Neutrophil (primary cell): ENCODE measurements at regions not wholly inside any gene's neighbourhood (a gene's known extent, or its start where the extent isn't known, plus 50 kb on each side); places are given as distances from the start of the nearest gene placed in this dataset.

Experiments
- H3K27ac ChIP-seq: fragments of 200-600 bp; sonication (generic); 2 replicates; pipeline ENCODE4 v1.5.1; 2016; ENCODE audit warnings: mild to moderate bottlenecking, moderate library complexity
- H3K27me3 ChIP-seq: fragments of 200-600 bp; sonication (generic); 2 replicates; pipeline ENCODE4 v1.6.0; 2016; ENCODE audit warnings: mild to moderate bottlenecking
- H3K36me3 ChIP-seq: fragments of 200-600 bp; sonication (generic); 2 replicates; pipeline ENCODE4 v1.5.1; 2017
- H3K4me1 ChIP-seq, 2 experiments: fragments of 200-600 bp in 1 of 2; sonication (generic) in 1 of 2; 1 replicate in 1 of 2; 2 replicates in 1 of 2; pipeline versions ENCODE4 v1.5.1 to v1.6.1; 2013 to 2016; ENCODE audit warnings: low read depth in 1 of 2, low read length in 1 of 2, mild to moderate bottlenecking in 1 of 2, moderate library complexity in 1 of 2; ENCODE audit not compliant: control insufficient read depth in 1 of 2, insufficient read depth in 1 of 2
- H3K4me3 ChIP-seq, 2 experiments: fragments of 200-600 bp in 1 of 2; sonication (generic) in 1 of 2; 1 replicate in 1 of 2; 2 replicates in 1 of 2; pipeline ENCODE4 v1.5.1; 2013 to 2016; ENCODE audit warnings: low read depth in 1 of 2, low read length in 1 of 2, mild to moderate bottlenecking in 1 of 2, moderate library complexity in 1 of 2
- H3K9me3 ChIP-seq: fragments of 200-600 bp; sonication (generic); 2 replicates; pipeline ENCODE4 v1.5.1; 2016
- TF ChIP-seq, protein P1 (sequence below): fragments of 200-600 bp; sonication (generic); IDR thresholded peaks from 2 replicates; pipeline ENCODE4 v1.5.1; 2016; ENCODE audit warnings: antibody characterized with exemption

GRCh38 chr10:90598513-90598912 is 259.3 kb downstream of the HTR7 start:
- Histone ChIP-seq H3K9me3 (no peaks in the 10 kb centered on the region), H3K36me3 (no peaks in the 10 kb centered on the region), H3K4me1 (no peaks in the 10 kb centered on the region), H3K27ac (no peak overlapping the region), H3K27me3 (no peaks in the 10 kb centered on the region), H3K4me3 (no peak overlapping the region)
- TF ChIP-seq, protein P1, sequence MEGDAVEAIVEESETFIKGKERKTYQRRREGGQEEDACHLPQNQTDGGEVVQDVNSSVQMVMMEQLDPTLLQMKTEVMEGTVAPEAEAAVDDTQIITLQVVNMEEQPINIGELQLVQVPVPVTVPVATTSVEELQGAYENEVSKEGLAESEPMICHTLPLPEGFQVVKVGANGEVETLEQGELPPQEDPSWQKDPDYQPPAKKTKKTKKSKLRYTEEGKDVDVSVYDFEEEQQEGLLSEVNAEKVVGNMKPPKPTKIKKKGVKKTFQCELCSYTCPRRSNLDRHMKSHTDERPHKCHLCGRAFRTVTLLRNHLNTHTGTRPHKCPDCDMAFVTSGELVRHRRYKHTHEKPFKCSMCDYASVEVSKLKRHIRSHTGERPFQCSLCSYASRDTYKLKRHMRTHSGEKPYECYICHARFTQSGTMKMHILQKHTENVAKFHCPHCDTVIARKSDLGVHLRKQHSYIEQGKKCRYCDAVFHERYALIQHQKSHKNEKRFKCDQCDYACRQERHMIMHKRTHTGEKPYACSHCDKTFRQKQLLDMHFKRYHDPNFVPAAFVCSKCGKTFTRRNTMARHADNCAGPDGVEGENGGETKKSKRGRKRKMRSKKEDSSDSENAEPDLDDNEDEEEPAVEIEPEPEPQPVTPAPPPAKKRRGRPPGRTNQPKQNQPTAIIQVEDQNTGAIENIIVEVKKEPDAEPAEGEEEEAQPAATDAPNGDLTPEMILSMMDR = no peak

- H3K36me3 ChIP-seq = no peaks in the 10 kb centered on the region
Measured at GRCh38 chr10:90602862-90603610, 254.8 kb downstream of the HTR7 start.

GRCh38 chr10:90604636-90605035 is 253.2 kb downstream of the HTR7 start:
- Histone ChIP-seq H3K9me3 (no peaks in the 10 kb centered on the region), H3K27me3 (no peaks in the 10 kb centered on the region), H3K27ac (no peak overlapping the region), H3K4me3 (no peak overlapping the region), H3K4me1 (no peaks in the 10 kb centered on the region), H3K36me3 (no peaks in the 10 kb centered on the region)
- TF ChIP-seq, protein P1 = no peak

More at GRCh38 chr10:90602862-90603610, 254.8 kb downstream of the HTR7 start:
- Histone ChIP-seq H3K4me3 (no peak overlapping the region), H3K9me3 (no peaks in the 10 kb centered on the region), H3K4me1 (no peaks in the 10 kb centered on the region), H3K27me3 (no peaks in the 10 kb centered on the region), H3K27ac (no peak overlapping the region)
- TF ChIP-seq, protein P1 = no peak

GRCh38 chr10:90605506-90605905 is 252.3 kb downstream of the HTR7 start:
- Histone ChIP-seq H3K36me3 (no peaks in the 10 kb centered on the region), H3K4me1 (no peaks in the 10 kb centered on the region), H3K9me3 (no peaks in the 10 kb centered on the region), H3K27ac (no peak overlapping the region), H3K4me3 (no peak overlapping the region), H3K27me3 (no peaks in the 10 kb centered on the region)
- TF ChIP-seq, protein P1 = no peak

DNA sequence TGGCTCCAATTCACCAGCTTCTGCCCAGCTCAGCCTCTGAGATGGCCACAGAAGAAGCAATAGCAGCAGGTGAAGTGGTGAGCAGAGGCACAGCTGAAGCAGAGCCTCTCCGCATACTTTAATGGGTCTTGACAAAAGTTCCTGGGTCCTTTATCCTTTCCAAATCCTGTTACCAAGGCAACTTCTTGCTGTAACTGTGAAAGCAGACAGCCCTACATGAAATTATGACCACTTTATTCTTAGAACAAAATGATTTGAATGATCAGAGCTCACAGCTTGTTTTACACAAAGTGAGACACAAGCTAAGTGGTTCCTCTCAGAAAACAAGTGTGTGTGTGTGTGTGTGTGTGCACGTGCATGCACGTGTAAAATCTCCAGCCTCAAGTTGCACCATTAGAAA is 245.6 kb downstream of the HTR7 start:
- Histone ChIP-seq H3K27me3 (no peaks in the 10 kb centered on the region), H3K9me3 (no peaks in the 10 kb centered on the region), H3K4me1 (no peaks in the 10 kb centered on the region), H3K27ac (no peak overlapping the region), H3K4me3 (no peak overlapping the region), H3K36me3 (no peaks in the 10 kb centered on the region)
- TF ChIP-seq, protein P1 = no peak
